ENCODE measurements at regions not wholly inside any gene's neighbourhood (a gene's known extent, or its start where the extent isn't known, plus 50 kb on each side); places are given as distances from the start of the nearest gene placed in this dataset.

- no peak for DNase-seq
- Histone ChIP-seq H3K4me1 (ENCODE audit: insufficient read depth) (no peaks in the 10 kb centered on the region), H3K27ac (no peak overlapping the region), H3K4me3 (no peak overlapping the region), H3K9me3 (no peaks in the 10 kb centered on the region), H3K36me3 (no peaks in the 10 kb centered on the region), H3K27me3 (no peaks in the 10 kb centered on the region)
- intact Hi-C loops (cut with DNase I) = no loop called here
- WGBS, 3 donors = 84 to 87% (median 86%) methylated on average over 3 of the region's 3 CpGs
- TF ChIP-seq CTCF (IDR thresholded peaks at IDR 0.05) = no peak
- no peak for TF ChIP-seq POLR2A (IDR thresholded peaks at IDR 0.05)
- TF ChIP-seq EP300 (IDR thresholded peaks at IDR 0.05) = no peak
Measured at GRCh38 chr3:18739099-18739433, 313.9 kb upstream of the SATB1 start.

- 80 to 92% (median 83%) methylated on average over 1 of the region's 1 CpG for WGBS, 3 donors
- no peak for DNase-seq
- no peaks in the 10 kb centered on the region for H3K27me3 ChIP-seq
- H3K9me3 ChIP-seq = no peaks in the 10 kb centered on the region
- H3K4me1 ChIP-seq (ENCODE audit: insufficient read depth) = no peaks in the 10 kb centered on the region
- H3K4me3 ChIP-seq = no peak overlapping the region
- H3K27ac ChIP-seq = no peak overlapping the region
- no peaks in the 10 kb centered on the region for H3K36me3 ChIP-seq
- no peak for TF ChIP-seq POLR2A (IDR thresholded peaks at IDR 0.05)
- TF ChIP-seq EP300 (IDR thresholded peaks at IDR 0.05) = no peak
- no peak for TF ChIP-seq CTCF (IDR thresholded peaks at IDR 0.05)
- intact Hi-C loops (cut with DNase I) = no loop called here
Measured at GRCh38 chr3:18738393-18739098, 313.4 kb upstream of the SATB1 start.

GRCh38 chr3:18735005-18735404, 309.9 kb upstream of the SATB1 start:
- no peak for TF ChIP-seq CTCF (IDR thresholded peaks at IDR 0.05)
- no peak for TF ChIP-seq EP300 (IDR thresholded peaks at IDR 0.05)
- TF ChIP-seq POLR2A (IDR thresholded peaks at IDR 0.05) = no peak
- no peaks in the 10 kb centered on the region for H3K36me3 ChIP-seq
- no peaks in the 10 kb centered on the region for H3K9me3 ChIP-seq
- 63 to 70% (median 67%) methylated on average over 2 of the region's 2 CpGs for WGBS, 3 donors
- no peaks in the 10 kb centered on the region for H3K4me1 ChIP-seq (ENCODE audit: insufficient read depth)
- intact Hi-C loops (cut with DNase I) = no loop called here
- no peak overlapping the region for H3K4me3 ChIP-seq
- no peak for DNase-seq
- H3K27ac ChIP-seq = no peak overlapping the region
- no peaks in the 10 kb centered on the region for H3K27me3 ChIP-seq

GRCh38 chr3:18734309-18734708, 309.2 kb upstream of the SATB1 start:
- H3K4me1 ChIP-seq (ENCODE audit: insufficient read depth) = no peaks in the 10 kb centered on the region
- no peak overlapping the region for H3K27ac ChIP-seq
- H3K4me3 ChIP-seq = no peak overlapping the region
- H3K27me3 ChIP-seq = no peaks in the 10 kb centered on the region
- TF ChIP-seq CTCF (IDR thresholded peaks at IDR 0.05) = no peak
- no peak for TF ChIP-seq POLR2A (IDR thresholded peaks at IDR 0.05)
- no peak for TF ChIP-seq EP300 (IDR thresholded peaks at IDR 0.05)
- H3K9me3 ChIP-seq = no peaks in the 10 kb centered on the region
- no peaks in the 10 kb centered on the region for H3K36me3 ChIP-seq
- 88 to 91% (median 90%) methylated on average over 2 of the region's 2 CpGs for WGBS, 3 donors
- DNase-seq = no peak
- intact Hi-C loops (cut with DNase I) = no loop called here

Measured in ovary (tissue), 7 donors.